CD14-positive monocyte (primary cell): ENCODE measurements at regions not wholly inside any gene's neighbourhood (a gene's known extent, or its start where the extent isn't known, plus 50 kb on each side); places are given as distances from the start of the nearest gene placed in this dataset.

Experiments
- DNase-seq, 3 donors: peaks; one replicate each; pipeline ENCODE4 v3.0.0-alpha.2; 2011 to 2022
- H2AFZ ChIP-seq: 2 replicates; pipeline ENCODE4 v1.6.0; 2012; ENCODE audit warnings: mild to moderate bottlenecking, low read depth, low read length, inconsistent platforms; ENCODE audit not compliant: insufficient read depth, poor library complexity, severe bottlenecking
- H3K27ac ChIP-seq, 2 donors: 1 replicate in 1 of 2; 2 replicates in 1 of 2; pipeline ENCODE4 v1.5.1; 2012 to 2013; ENCODE audit warnings: low read length in 2 of 2, control low read depth in 1 of 2, inconsistent platforms in 1 of 2, low read depth in 1 of 2, mild to moderate bottlenecking in 1 of 2
- H3K27me3 ChIP-seq, 2 donors: one replicate each; pipeline versions ENCODE4 v1.6.0 to v1.6.1; 2011 to 2013; ENCODE audit warnings: low read length in 2 of 2; ENCODE audit not compliant: control insufficient read depth in 2 of 2, insufficient read depth in 2 of 2
- H3K36me3 ChIP-seq, 2 donors: replicated peaks in 1 of 2; 1 replicate in 1 of 2; 2 replicates in 1 of 2; pipeline versions ENCODE4 v1.5.1 to v1.6.1; 2012 to 2013; ENCODE audit warnings: low read length in 2 of 2, control low read depth in 1 of 2, inconsistent platforms in 1 of 2, mild to moderate bottlenecking in 1 of 2; ENCODE audit not compliant: insufficient read depth in 2 of 2, control insufficient read depth in 1 of 2
- H3K4me1 ChIP-seq, 2 donors: 1 replicate in 1 of 2; 2 replicates in 1 of 2; pipeline versions ENCODE4 v1.5.1 to v1.6.1; 2012 to 2013; ENCODE audit warnings: low read length in 2 of 2, control low read depth in 1 of 2, inconsistent platforms in 1 of 2, mild to moderate bottlenecking in 1 of 2, moderate library complexity in 1 of 2; ENCODE audit not compliant: insufficient read depth in 2 of 2, control insufficient read depth in 1 of 2
- H3K4me2 ChIP-seq: replicated peaks from 2 replicates; pipeline ENCODE3; 2012; ENCODE audit warnings: low read length, moderate library complexity, mild to moderate bottlenecking; ENCODE audit not compliant: poor library complexity, severe bottlenecking; ENCODE audit errors: extremely low read depth
- H3K4me3 ChIP-seq, 3 experiments: fragments of 200-600 bp in 1 of 3; sonication (generic) in 1 of 3; replicated peaks in 1 of 3; 1 replicate in 2 of 3; 2 replicates in 1 of 3; pipeline ENCODE4 v1.5.1; 2011 to 2013; ENCODE audit warnings: low read length in 3 of 3, mild to moderate bottlenecking in 3 of 3, control low read depth in 2 of 3, low read depth in 2 of 3, inconsistent platforms in 1 of 3, moderate library complexity in 1 of 3
- H3K79me2 ChIP-seq: 2 replicates; pipeline ENCODE4 v1.6.0; 2012; ENCODE audit warnings: mild to moderate bottlenecking, control low read depth, inconsistent platforms, low read length, moderate library complexity; ENCODE audit not compliant: insufficient read depth
- H3K9ac ChIP-seq: 2 replicates; pipeline ENCODE4 v1.6.0; 2017; ENCODE audit warnings: low read length, mild to moderate bottlenecking; ENCODE audit not compliant: insufficient read depth, poor library complexity, severe bottlenecking
- H3K9me3 ChIP-seq, 2 donors: replicated peaks in 1 of 2; 1 replicate in 1 of 2; 2 replicates in 1 of 2; pipeline versions ENCODE4 v1.5.1 to v1.6.1; 2012 to 2013; ENCODE audit warnings: low read length in 2 of 2, control low read depth in 1 of 2; ENCODE audit not compliant: control insufficient read depth in 1 of 2, insufficient read depth in 1 of 2
- H4K20me1 ChIP-seq: 2 replicates; pipeline ENCODE4 v1.6.0; 2012; ENCODE audit warnings: mild to moderate bottlenecking, low read length, control low read depth, moderate library complexity; ENCODE audit not compliant: insufficient read depth
- H3K27ac Mint-ChIP-seq, 7 donors: one replicate each; pipeline ENCODE4 v1.8.0; 2020; ENCODE audit warnings: mild to moderate bottlenecking in 7 of 7, mixed read lengths in 7 of 7, moderate library complexity in 6 of 7, inconsistent platforms in 2 of 7
- H3K27me3 Mint-ChIP-seq, 3 donors: one replicate each; pipeline ENCODE4 v1.8.0; 2021 to 2022; ENCODE audit warnings: low read depth in 3 of 3, mild to moderate bottlenecking in 3 of 3, mixed read lengths in 3 of 3, moderate library complexity in 3 of 3, inconsistent platforms in 1 of 3
- H3K36me3 Mint-ChIP-seq, 2 donors: one replicate each; pipeline ENCODE4 v1.8.0; 2020; ENCODE audit warnings: mixed read lengths in 2 of 2, inconsistent platforms in 1 of 2, mild to moderate bottlenecking in 1 of 2
- H3K4me1 Mint-ChIP-seq: one replicate; pipeline ENCODE4 v1.8.0; 2020; ENCODE audit warnings: mild to moderate bottlenecking, mixed read lengths
- H3K4me3 Mint-ChIP-seq, 2 donors: one replicate each; pipeline ENCODE4 v1.8.0; 2020; ENCODE audit warnings: mild to moderate bottlenecking in 2 of 2, mixed read lengths in 2 of 2, moderate library complexity in 1 of 2
- H3K9me3 Mint-ChIP-seq, 7 donors: one replicate each; pipeline ENCODE4 v1.8.0; 2020 to 2022; ENCODE audit warnings: mixed read lengths in 7 of 7, mild to moderate bottlenecking in 6 of 7, moderate library complexity in 6 of 7, inconsistent platforms in 2 of 7
- CTCF ChIP-seq: fragments of 200-600 bp; IDR thresholded peaks from one replicate; pipeline ENCODE4 v1.8.0; 2022; ENCODE audit warnings: antibody characterized with exemption, mild to moderate bottlenecking
- WGBS: methylation state at CpG from one replicate; pipeline ENCODE4 v1.1.5; 2013; ENCODE audit warnings: missing lambda C conversion rate; ENCODE audit not compliant: insufficient coverage; 5-methylcytosine and 5-hydroxymethylcytosine counted together
- intact Hi-C, 2 donors: fragments of 100-400 bp; cut with micrococcal nuclease; formaldehyde crosslinking; loops; one replicate each; pipeline versions ENCODE4 v1.15.0 to v1.15.1; 2023

GRCh38 chr4:59834943-59835342 is 1365.2 kb upstream of the ADGRL3 start:
- no peak overlapping the region for H3K27ac ChIP-seq
- no peaks in the 10 kb centered on the region for H3K4me1 ChIP-seq
- no peak for DNase-seq
- H3K4me1 Mint-ChIP-seq = no peaks in the 10 kb centered on the region
- H3K4me2 ChIP-seq = no peak overlapping the region
- intact Hi-C loops = no loop called here
- no peak overlapping the region for H3K9ac ChIP-seq
- H3K36me3 ChIP-seq = no peaks in the 10 kb centered on the region
- no peak overlapping the region for H3K4me3 ChIP-seq
- no peak for TF ChIP-seq CTCF
- no peak overlapping the region for H3K27ac Mint-ChIP-seq
- no peaks in the 10 kb centered on the region for H4K20me1 ChIP-seq
- no peaks in the 10 kb centered on the region for H3K27me3 ChIP-seq
- H3K79me2 ChIP-seq = no peaks in the 10 kb centered on the region
- no peaks in the 10 kb centered on the region for H3K27me3 Mint-ChIP-seq
- H2AFZ ChIP-seq = no peak overlapping the region
- H3K9me3 Mint-ChIP-seq = peaks cover 0 to 3% (median 0%) of the 10 kb centered on the region in 7 donors
- H3K9me3 ChIP-seq = no peaks in the 10 kb centered on the region
- H3K4me3 Mint-ChIP-seq = no peak overlapping the region
- H3K36me3 Mint-ChIP-seq = no peaks in the 10 kb centered on the region

- no peaks in the 10 kb centered on the region for H3K27me3 ChIP-seq
- no peak overlapping the region for H3K4me3 Mint-ChIP-seq
- H3K4me1 ChIP-seq = no peaks in the 10 kb centered on the region
- no peaks in the 10 kb centered on the region for H4K20me1 ChIP-seq
- no peak overlapping the region for H3K4me2 ChIP-seq
- WGBS = no CpG with 5 or more reads among the region's 1 CpG
- H3K27ac ChIP-seq = no peak overlapping the region
- no peaks in the 10 kb centered on the region for H3K4me1 Mint-ChIP-seq
- no peaks in the 10 kb centered on the region for H3K9me3 ChIP-seq
- no peak for TF ChIP-seq CTCF
- no peak overlapping the region for H3K9ac ChIP-seq
- H3K9me3 Mint-ChIP-seq = peaks cover 0 to 6% (median 0%) of the 10 kb centered on the region in 7 donors
- H2AFZ ChIP-seq = no peak overlapping the region
- no peaks in the 10 kb centered on the region for H3K36me3 ChIP-seq
- intact Hi-C loops = no loop called here
- no peaks in the 10 kb centered on the region for H3K27me3 Mint-ChIP-seq
- H3K36me3 Mint-ChIP-seq = no peaks in the 10 kb centered on the region
- DNase-seq = no peak
- no peaks in the 10 kb centered on the region for H3K79me2 ChIP-seq
- no peak overlapping the region for H3K27ac Mint-ChIP-seq
- H3K4me3 ChIP-seq = no peak overlapping the region
Measured at GRCh38 chr4:59837751-59838150, 1362.4 kb upstream of the ADGRL3 start.
